Large intestine (tissue), 3 donors: ENCODE measurements at regions not wholly inside any gene's neighbourhood (a gene's known extent, or its start where the extent isn't known, plus 50 kb on each side); places are given as distances from the start of the nearest gene placed in this dataset.
"Not testable (repeated sequence)": the region's sequence is repeated elsewhere in the genome, so short reads cannot be mapped to it uniquely, and the experiment has no call there.

Experiments
- DNase-seq, 2 donors: peaks; one replicate each; pipeline versions ENCODE4 v3.0.0 to v3.0.0-alpha.2; 2013
- H3K27ac ChIP-seq: one replicate; pipeline ENCODE4 v1.5.1; 2013; ENCODE audit warnings: low read length
- H3K27me3 ChIP-seq: 2 replicates; pipeline ENCODE4 v1.6.1; 2013; ENCODE audit warnings: low read length; ENCODE audit not compliant: control insufficient read depth, insufficient read depth
- H3K36me3 ChIP-seq: 2 replicates; pipeline ENCODE4 v1.6.1; 2013; ENCODE audit warnings: low read length; ENCODE audit not compliant: control insufficient read depth, insufficient read depth
- H3K4me1 ChIP-seq: one replicate; pipeline ENCODE4 v1.6.1; 2013; ENCODE audit warnings: low read length; ENCODE audit not compliant: control insufficient read depth, insufficient read depth
- H3K4me3 ChIP-seq: one replicate; pipeline ENCODE4 v1.5.1; 2013; ENCODE audit warnings: low read length
- H3K9me3 ChIP-seq: one replicate; pipeline ENCODE4 v1.6.1; 2013; ENCODE audit warnings: mild to moderate bottlenecking, low read depth, low read length, moderate library complexity; ENCODE audit not compliant: control insufficient read depth
- WGBS: methylation state at CpG from one replicate; pipeline ENCODE4 v1.1.5; 2013; ENCODE audit warnings: low lambda C conversion rate; ENCODE audit not compliant: insufficient coverage; 5-methylcytosine and 5-hydroxymethylcytosine counted together

GRCh38 chr20:41701588-41702348, 83.6 kb upstream of the CHD6 start:
- peaks cover 6% of the 10 kb centered on the region for H3K4me1 ChIP-seq
- WGBS, result no CpG with 5 or more reads among the region's 5 CpGs
- no peaks in the 10 kb centered on the region for H3K27me3 ChIP-seq

GRCh38 chr20:41699673-41700072, 81.5 kb upstream of the CHD6 start:
- not testable (repeated sequence) for DNase-seq, H3K4me3 ChIP-seq, H3K27me3 ChIP-seq, H3K27ac ChIP-seq, H3K9me3 ChIP-seq, H3K36me3 ChIP-seq
- peaks cover 13% of the 10 kb centered on the region for H3K4me1 ChIP-seq
- no CpG with 5 or more reads among the region's 3 CpGs for WGBS

More at GRCh38 chr20:41701588-41702348, 83.6 kb upstream of the CHD6 start:
- DNase-seq, result no peak
- Histone ChIP-seq H3K9me3 (no peaks in the 10 kb centered on the region), H3K36me3 (no peaks in the 10 kb centered on the region), H3K27ac (no peak overlapping the region), H3K4me3 (no peak overlapping the region)

GRCh38 chr20:41697861-41698559, 79.8 kb upstream of the CHD6 start:
- no peak overlapping the region for H3K4me3 ChIP-seq
- H3K27me3 ChIP-seq, result no peaks in the 10 kb centered on the region
- H3K27ac ChIP-seq, result no peak overlapping the region
- H3K9me3 ChIP-seq, result no peaks in the 10 kb centered on the region
- no peaks in the 10 kb centered on the region for H3K36me3 ChIP-seq
- peak in 1 of 2 donors; percentile 11 for DNase-seq
- peaks cover 15% of the 10 kb centered on the region for H3K4me1 ChIP-seq
- no CpG with 5 or more reads among the region's 6 CpGs for WGBS

GRCh38 chr20:41696428-41696827, 78.3 kb upstream of the CHD6 start:
- DNase-seq, result peak; percentile 40 to 64
- Histone ChIP-seq H3K27me3 (no peaks in the 10 kb centered on the region), H3K4me3 (no peak overlapping the region), H3K9me3 (no peaks in the 10 kb centered on the region), H3K36me3 (no peaks in the 10 kb centered on the region), H3K27ac (peak overlapping the region; percentile 57), H3K4me1 (peaks cover 15% of the 10 kb centered on the region)
- WGBS, result no CpG with 5 or more reads among the region's 3 CpGs

- no CpG with 5 or more reads among the region's 2 CpGs for WGBS
- no peaks in the 10 kb centered on the region for H3K27me3 ChIP-seq
- H3K27ac ChIP-seq, result peak overlapping the region; percentile 78
- H3K4me1 ChIP-seq, result peaks cover 15% of the 10 kb centered on the region
- DNase-seq, result peak in 1 of 2 donors; percentile 11
- no peak overlapping the region for H3K4me3 ChIP-seq
- H3K9me3 ChIP-seq, result no peaks in the 10 kb centered on the region
- no peaks in the 10 kb centered on the region for H3K36me3 ChIP-seq
These were observed 76.6 kb upstream of the CHD6 start for GRCh38 chr20:41694796-41695195.

- Histone ChIP-seq H3K4me3 (peak overlapping the region; percentile 91), H3K9me3 (no peaks in the 10 kb centered on the region)
- 0% methylated on average over 2 of the region's 33 CpGs for whole genome bisulfite sequencing
These were observed 75.2 kb upstream of the CHD6 start for GRCh38 chr20:41693136-41693979.

GRCh38 chr20:41692479-41693135, 74.4 kb upstream of the CHD6 start:
- H3K36me3 ChIP-seq, result no peaks in the 10 kb centered on the region
- peak; percentile 61 to 81 for DNase-seq
- peaks cover 26% of the 10 kb centered on the region for H3K4me1 ChIP-seq
- no CpG with 5 or more reads among the region's 29 CpGs for WGBS
- no peaks in the 10 kb centered on the region for H3K27me3 ChIP-seq
- no peaks in the 10 kb centered on the region for H3K9me3 ChIP-seq
- H3K4me3 ChIP-seq, result peak overlapping the region; percentile 91
- peak overlapping the region; percentile 78 for H3K27ac ChIP-seq

More at GRCh38 chr20:41693136-41693979, 75.2 kb upstream of the CHD6 start:
- H3K36me3 ChIP-seq, result no peaks in the 10 kb centered on the region
- peak; percentile 72 to 90 for DNase-seq
- peak overlapping the region; percentile 78 for H3K27ac ChIP-seq
- H3K4me1 ChIP-seq, result peaks cover 19% of the 10 kb centered on the region
- no peaks in the 10 kb centered on the region for H3K27me3 ChIP-seq

GRCh38 chr20:41691443-41691842, 73.3 kb upstream of the CHD6 start:
- H3K4me3 ChIP-seq, result no peak overlapping the region
- no peaks in the 10 kb centered on the region for H3K27me3 ChIP-seq
- H3K9me3 ChIP-seq, result no peaks in the 10 kb centered on the region
- H3K27ac ChIP-seq, result no peak overlapping the region
- H3K4me1 ChIP-seq, result peaks cover 19% of the 10 kb centered on the region
- no CpG with 5 or more reads among the region's 2 CpGs for WGBS
- no peaks in the 10 kb centered on the region for H3K36me3 ChIP-seq
- DNase-seq, result no peak

GRCh38 chr20:41690702-41691101, 72.5 kb upstream of the CHD6 start:
- no peaks in the 10 kb centered on the region for H3K9me3 ChIP-seq
- no peaks in the 10 kb centered on the region for H3K27me3 ChIP-seq
- H3K27ac ChIP-seq, result no peak overlapping the region
- no CpG with 5 or more reads among the region's 1 CpG for WGBS
- H3K36me3 ChIP-seq, result no peaks in the 10 kb centered on the region
- no peak overlapping the region for H3K4me3 ChIP-seq
- DNase-seq, result no peak
- H3K4me1 ChIP-seq, result peaks cover 15% of the 10 kb centered on the region

GRCh38 chr20:41686961-41687360, 68.8 kb upstream of the CHD6 start:
- Histone ChIP-seq H3K27me3 (no peaks in the 10 kb centered on the region), H3K4me1 (peaks cover 12% of the 10 kb centered on the region), H3K4me3 (no peak overlapping the region), H3K36me3 (no peaks in the 10 kb centered on the region), H3K27ac (no peak overlapping the region), H3K9me3 (no peaks in the 10 kb centered on the region)
- DNase-seq, result no peak
- WGBS, result 95% methylated on average over 3 of the region's 6 CpGs
